ENCODE measurements at regions not wholly inside any gene's neighbourhood (a gene's known extent, or its start where the extent isn't known, plus 50 kb on each side); places are given as distances from the start of the nearest gene placed in this dataset.

DNA sequence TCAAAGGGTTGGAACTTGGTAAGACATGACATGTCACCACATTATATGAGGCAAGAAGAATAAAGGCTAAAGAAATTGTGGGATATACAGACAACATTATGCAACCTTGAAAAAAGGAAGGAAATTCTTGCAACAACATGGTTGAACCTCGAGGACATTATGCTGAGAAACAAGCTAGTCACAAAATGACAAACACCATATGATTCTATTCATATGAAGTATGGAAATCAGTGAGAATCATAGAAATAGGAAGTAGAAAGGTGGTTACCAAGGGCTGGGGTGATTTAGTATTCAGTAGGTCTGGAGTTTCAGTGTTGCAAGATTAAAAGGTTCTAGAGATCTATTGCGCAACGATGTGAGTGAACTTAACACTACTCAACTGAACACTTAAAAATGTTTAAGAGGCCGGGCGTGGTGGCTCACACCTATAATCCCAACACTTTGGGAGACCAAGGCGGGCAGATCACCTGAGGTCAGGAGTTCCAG lies 126.9 kb upstream of the TBX20 start:
- Histone ChIP-seq H3K27ac (no peak overlapping the region), H3K9me3 (ENCODE audit: severe bottlenecking) (no peaks in the 10 kb centered on the region), H3K4me3 (ENCODE audit: low read depth, low read length) (no peak overlapping the region), H3K36me3 (no peaks in the 10 kb centered on the region), H3K27me3 (ENCODE audit: insufficient read depth, low read depth, severe bottlenecking) (no peaks in the 10 kb centered on the region)
- TF ChIP-seq, protein P1, sequence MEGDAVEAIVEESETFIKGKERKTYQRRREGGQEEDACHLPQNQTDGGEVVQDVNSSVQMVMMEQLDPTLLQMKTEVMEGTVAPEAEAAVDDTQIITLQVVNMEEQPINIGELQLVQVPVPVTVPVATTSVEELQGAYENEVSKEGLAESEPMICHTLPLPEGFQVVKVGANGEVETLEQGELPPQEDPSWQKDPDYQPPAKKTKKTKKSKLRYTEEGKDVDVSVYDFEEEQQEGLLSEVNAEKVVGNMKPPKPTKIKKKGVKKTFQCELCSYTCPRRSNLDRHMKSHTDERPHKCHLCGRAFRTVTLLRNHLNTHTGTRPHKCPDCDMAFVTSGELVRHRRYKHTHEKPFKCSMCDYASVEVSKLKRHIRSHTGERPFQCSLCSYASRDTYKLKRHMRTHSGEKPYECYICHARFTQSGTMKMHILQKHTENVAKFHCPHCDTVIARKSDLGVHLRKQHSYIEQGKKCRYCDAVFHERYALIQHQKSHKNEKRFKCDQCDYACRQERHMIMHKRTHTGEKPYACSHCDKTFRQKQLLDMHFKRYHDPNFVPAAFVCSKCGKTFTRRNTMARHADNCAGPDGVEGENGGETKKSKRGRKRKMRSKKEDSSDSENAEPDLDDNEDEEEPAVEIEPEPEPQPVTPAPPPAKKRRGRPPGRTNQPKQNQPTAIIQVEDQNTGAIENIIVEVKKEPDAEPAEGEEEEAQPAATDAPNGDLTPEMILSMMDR (IDR thresholded peaks at IDR 0.05; ENCODE audit: low read depth, low read length), result no peak
- no peak for DNase-seq

DNA sequence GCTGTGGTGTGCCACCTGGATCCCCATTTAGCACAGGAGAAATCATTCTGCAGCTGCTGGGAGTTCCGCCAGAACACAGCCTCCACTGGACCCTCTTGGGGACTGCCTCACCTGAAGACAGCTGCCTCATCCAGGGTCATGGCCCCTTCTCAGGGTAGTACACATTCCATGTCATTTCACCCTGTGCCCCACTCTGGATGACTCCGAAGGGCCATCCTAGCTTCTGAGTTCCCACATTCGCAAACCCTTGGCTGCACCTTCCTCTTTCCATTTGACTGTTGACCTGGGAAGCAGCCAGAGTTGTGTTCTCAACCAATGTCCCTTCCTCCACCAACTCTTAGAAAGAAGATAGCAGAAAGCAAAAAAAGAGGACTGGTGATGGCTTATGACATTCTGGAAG lies 125.6 kb upstream of the TBX20 start:
- Histone ChIP-seq H3K36me3 (no peaks in the 10 kb centered on the region), H3K9me3 (ENCODE audit: severe bottlenecking) (no peaks in the 10 kb centered on the region), H3K27me3 (ENCODE audit: insufficient read depth, low read depth, severe bottlenecking) (no peaks in the 10 kb centered on the region), H3K4me3 (ENCODE audit: low read depth, low read length) (no peak overlapping the region), H3K27ac (no peak overlapping the region)
- TF ChIP-seq, protein P1 (IDR thresholded peaks at IDR 0.05; ENCODE audit: low read depth, low read length), result no peak
- DNase-seq, result no peak

DNA sequence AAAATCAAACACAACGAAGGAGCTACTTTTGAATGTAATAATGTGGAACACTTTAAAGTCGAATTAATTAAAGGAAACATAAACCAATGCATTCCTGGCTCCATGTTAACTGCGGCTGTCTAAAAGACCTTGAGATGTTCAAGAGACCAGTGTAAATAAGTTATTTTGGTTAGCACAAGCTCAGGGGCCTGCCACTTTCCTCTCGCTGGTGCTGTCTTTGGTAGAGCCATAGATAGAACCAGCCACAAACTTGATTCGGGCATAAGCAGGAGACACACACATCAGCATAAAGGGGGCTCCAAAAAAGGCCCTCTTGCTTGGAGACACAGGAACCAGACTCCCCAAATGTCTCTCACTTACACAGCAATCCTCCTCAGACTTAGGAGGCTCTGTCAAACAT lies 121.6 kb upstream of the TBX20 start:
- Histone ChIP-seq H3K27me3 (ENCODE audit: insufficient read depth, low read depth, severe bottlenecking) (no peaks in the 10 kb centered on the region), H3K27ac (no peak overlapping the region), H3K4me3 (ENCODE audit: low read depth, low read length) (no peak overlapping the region), H3K9me3 (ENCODE audit: severe bottlenecking) (no peaks in the 10 kb centered on the region), H3K36me3 (no peaks in the 10 kb centered on the region)
- no peak for DNase-seq
- TF ChIP-seq, protein P1 (IDR thresholded peaks at IDR 0.05; ENCODE audit: low read depth, low read length), result no peak

DNA sequence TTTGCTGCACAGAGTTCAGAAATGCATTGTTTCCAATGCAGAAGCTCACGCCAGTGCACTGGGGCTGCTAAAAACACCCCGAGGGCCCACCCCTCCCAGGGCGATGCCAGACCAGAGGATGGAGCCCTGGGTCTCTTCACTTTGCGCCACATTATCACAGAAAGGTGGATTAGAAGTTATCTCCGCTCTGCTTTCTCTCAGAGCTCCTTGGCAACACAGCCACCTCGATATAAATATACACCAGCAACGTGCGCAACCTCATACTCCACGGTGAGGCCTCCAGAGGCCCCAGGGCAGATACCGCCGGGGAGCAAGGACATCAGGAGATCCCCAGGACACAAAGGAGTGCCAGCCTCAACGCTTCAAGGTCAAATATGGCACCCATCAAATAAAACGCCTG lies 121.0 kb upstream of the TBX20 start:
- TF ChIP-seq, protein P1 (IDR thresholded peaks at IDR 0.05; ENCODE audit: low read depth, low read length), result no peak
- Histone ChIP-seq H3K36me3 (no peaks in the 10 kb centered on the region), H3K27ac (no peak overlapping the region), H3K4me3 (ENCODE audit: low read depth, low read length) (no peak overlapping the region), H3K27me3 (ENCODE audit: insufficient read depth, low read depth, severe bottlenecking) (no peaks in the 10 kb centered on the region), H3K9me3 (ENCODE audit: severe bottlenecking) (no peaks in the 10 kb centered on the region)
- DNase-seq, result no peak

DNA sequence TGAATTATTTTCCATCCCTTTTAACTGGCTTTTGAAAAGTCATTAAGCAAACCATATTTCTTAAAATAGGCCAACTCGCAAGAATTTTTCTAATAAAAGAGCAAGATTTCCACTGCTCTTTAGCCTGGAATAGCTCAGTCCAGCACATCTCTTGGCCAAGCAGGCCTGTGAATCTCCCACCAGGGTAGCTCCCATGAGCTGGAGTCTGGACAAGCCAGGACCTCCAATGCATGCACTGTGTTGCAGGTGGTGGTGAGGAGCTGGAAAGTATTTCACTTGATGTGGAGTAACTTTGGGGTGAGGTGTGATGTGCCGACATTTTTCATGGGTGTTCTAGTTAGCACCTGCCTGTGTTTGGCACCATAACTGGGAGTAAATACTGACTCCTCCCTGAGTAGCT lies 117.3 kb upstream of the TBX20 start:
- no peaks in the 10 kb centered on the region for H3K9me3 ChIP-seq (ENCODE audit: severe bottlenecking)
- TF ChIP-seq, protein P1 (IDR thresholded peaks at IDR 0.05; ENCODE audit: low read depth, low read length), result no peak
- H3K36me3 ChIP-seq, result no peaks in the 10 kb centered on the region
- H3K27me3 ChIP-seq (ENCODE audit: insufficient read depth, low read depth, severe bottlenecking), result no peaks in the 10 kb centered on the region
- no peak overlapping the region for H3K4me3 ChIP-seq (ENCODE audit: low read depth, low read length)
- DNase-seq, result no peak
- H3K27ac ChIP-seq, result no peak overlapping the region

DNA sequence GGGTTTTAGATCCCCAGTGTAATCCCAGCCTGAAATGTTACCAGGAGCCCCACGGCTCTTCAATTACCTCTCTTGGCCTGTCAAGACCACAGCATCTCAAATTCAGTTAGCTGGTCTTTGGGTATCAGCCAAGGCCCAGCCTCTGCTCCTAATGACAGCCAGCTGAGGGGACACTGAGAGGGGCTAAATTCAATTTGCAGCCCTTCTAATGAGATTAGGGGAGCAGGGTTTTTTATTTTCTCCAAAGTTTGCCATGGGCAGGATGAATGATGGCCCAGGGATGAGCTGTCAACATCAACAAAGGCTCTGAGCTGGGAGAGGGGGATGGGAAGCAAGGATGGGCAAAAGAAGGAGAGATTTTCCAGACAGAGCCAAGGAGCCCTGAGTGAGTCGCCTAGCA lies 116.8 kb upstream of the TBX20 start:
- Histone ChIP-seq H3K27me3 (ENCODE audit: insufficient read depth, low read depth, severe bottlenecking) (no peaks in the 10 kb centered on the region), H3K27ac (no peak overlapping the region), H3K9me3 (ENCODE audit: severe bottlenecking) (no peaks in the 10 kb centered on the region), H3K36me3 (no peaks in the 10 kb centered on the region), H3K4me3 (ENCODE audit: low read depth, low read length) (no peak overlapping the region)
- DNase-seq, result no peak
- TF ChIP-seq, protein P1 (IDR thresholded peaks at IDR 0.05; ENCODE audit: low read depth, low read length), result no peak

Data from WERI-Rb-1 (cell line).